CD14-positive monocyte (primary cell): ENCODE measurements at regions not wholly inside any gene's neighbourhood (a gene's known extent, or its start where the extent isn't known, plus 50 kb on each side); places are given as distances from the start of the nearest gene placed in this dataset.

Experiments
- DNase-seq, 3 donors: peaks; one replicate each; pipeline ENCODE4 v3.0.0-alpha.2; 2011 to 2022
- H2AFZ ChIP-seq: 2 replicates; pipeline ENCODE4 v1.6.0; 2012; ENCODE audit warnings: mild to moderate bottlenecking, low read depth, low read length, inconsistent platforms; ENCODE audit not compliant: insufficient read depth, poor library complexity, severe bottlenecking
- H3K27ac ChIP-seq, 2 donors: 1 replicate in 1 of 2; 2 replicates in 1 of 2; pipeline ENCODE4 v1.5.1; 2012 to 2013; ENCODE audit warnings: low read length in 2 of 2, control low read depth in 1 of 2, inconsistent platforms in 1 of 2, low read depth in 1 of 2, mild to moderate bottlenecking in 1 of 2
- H3K27me3 ChIP-seq, 2 donors: one replicate each; pipeline versions ENCODE4 v1.6.0 to v1.6.1; 2011 to 2013; ENCODE audit warnings: low read length in 2 of 2; ENCODE audit not compliant: control insufficient read depth in 2 of 2, insufficient read depth in 2 of 2
- H3K36me3 ChIP-seq, 2 donors: replicated peaks in 1 of 2; 1 replicate in 1 of 2; 2 replicates in 1 of 2; pipeline versions ENCODE4 v1.5.1 to v1.6.1; 2012 to 2013; ENCODE audit warnings: low read length in 2 of 2, control low read depth in 1 of 2, inconsistent platforms in 1 of 2, mild to moderate bottlenecking in 1 of 2; ENCODE audit not compliant: insufficient read depth in 2 of 2, control insufficient read depth in 1 of 2
- H3K4me1 ChIP-seq, 2 donors: 1 replicate in 1 of 2; 2 replicates in 1 of 2; pipeline versions ENCODE4 v1.5.1 to v1.6.1; 2012 to 2013; ENCODE audit warnings: low read length in 2 of 2, control low read depth in 1 of 2, inconsistent platforms in 1 of 2, mild to moderate bottlenecking in 1 of 2, moderate library complexity in 1 of 2; ENCODE audit not compliant: insufficient read depth in 2 of 2, control insufficient read depth in 1 of 2
- H3K4me2 ChIP-seq: replicated peaks from 2 replicates; pipeline ENCODE3; 2012; ENCODE audit warnings: low read length, moderate library complexity, mild to moderate bottlenecking; ENCODE audit not compliant: poor library complexity, severe bottlenecking; ENCODE audit errors: extremely low read depth
- H3K4me3 ChIP-seq, 3 experiments: fragments of 200-600 bp in 1 of 3; sonication (generic) in 1 of 3; replicated peaks in 1 of 3; 1 replicate in 2 of 3; 2 replicates in 1 of 3; pipeline ENCODE4 v1.5.1; 2011 to 2013; ENCODE audit warnings: low read length in 3 of 3, mild to moderate bottlenecking in 3 of 3, control low read depth in 2 of 3, low read depth in 2 of 3, inconsistent platforms in 1 of 3, moderate library complexity in 1 of 3
- H3K79me2 ChIP-seq: 2 replicates; pipeline ENCODE4 v1.6.0; 2012; ENCODE audit warnings: mild to moderate bottlenecking, control low read depth, inconsistent platforms, low read length, moderate library complexity; ENCODE audit not compliant: insufficient read depth
- H3K9ac ChIP-seq: 2 replicates; pipeline ENCODE4 v1.6.0; 2017; ENCODE audit warnings: low read length, mild to moderate bottlenecking; ENCODE audit not compliant: insufficient read depth, poor library complexity, severe bottlenecking
- H3K9me3 ChIP-seq, 2 donors: replicated peaks in 1 of 2; 1 replicate in 1 of 2; 2 replicates in 1 of 2; pipeline versions ENCODE4 v1.5.1 to v1.6.1; 2012 to 2013; ENCODE audit warnings: low read length in 2 of 2, control low read depth in 1 of 2; ENCODE audit not compliant: control insufficient read depth in 1 of 2, insufficient read depth in 1 of 2
- H4K20me1 ChIP-seq: 2 replicates; pipeline ENCODE4 v1.6.0; 2012; ENCODE audit warnings: mild to moderate bottlenecking, low read length, control low read depth, moderate library complexity; ENCODE audit not compliant: insufficient read depth
- H3K27ac Mint-ChIP-seq, 7 donors: one replicate each; pipeline ENCODE4 v1.8.0; 2020; ENCODE audit warnings: mild to moderate bottlenecking in 7 of 7, mixed read lengths in 7 of 7, moderate library complexity in 6 of 7, inconsistent platforms in 2 of 7
- H3K27me3 Mint-ChIP-seq, 3 donors: one replicate each; pipeline ENCODE4 v1.8.0; 2021 to 2022; ENCODE audit warnings: low read depth in 3 of 3, mild to moderate bottlenecking in 3 of 3, mixed read lengths in 3 of 3, moderate library complexity in 3 of 3, inconsistent platforms in 1 of 3
- H3K36me3 Mint-ChIP-seq, 2 donors: one replicate each; pipeline ENCODE4 v1.8.0; 2020; ENCODE audit warnings: mixed read lengths in 2 of 2, inconsistent platforms in 1 of 2, mild to moderate bottlenecking in 1 of 2
- H3K4me1 Mint-ChIP-seq: one replicate; pipeline ENCODE4 v1.8.0; 2020; ENCODE audit warnings: mild to moderate bottlenecking, mixed read lengths
- H3K4me3 Mint-ChIP-seq, 2 donors: one replicate each; pipeline ENCODE4 v1.8.0; 2020; ENCODE audit warnings: mild to moderate bottlenecking in 2 of 2, mixed read lengths in 2 of 2, moderate library complexity in 1 of 2
- H3K9me3 Mint-ChIP-seq, 7 donors: one replicate each; pipeline ENCODE4 v1.8.0; 2020 to 2022; ENCODE audit warnings: mixed read lengths in 7 of 7, mild to moderate bottlenecking in 6 of 7, moderate library complexity in 6 of 7, inconsistent platforms in 2 of 7
- WGBS: methylation state at CpG from one replicate; pipeline ENCODE4 v1.1.5; 2013; ENCODE audit warnings: missing lambda C conversion rate; ENCODE audit not compliant: insufficient coverage; 5-methylcytosine and 5-hydroxymethylcytosine counted together
- intact Hi-C, 2 donors: fragments of 100-400 bp; cut with micrococcal nuclease; formaldehyde crosslinking; loops; one replicate each; pipeline versions ENCODE4 v1.15.0 to v1.15.1; 2023
- TF ChIP-seq, protein P1 (sequence below): fragments of 200-600 bp; IDR thresholded peaks from one replicate; pipeline ENCODE4 v1.8.0; 2022; ENCODE audit warnings: antibody characterized with exemption, mild to moderate bottlenecking

DNA sequence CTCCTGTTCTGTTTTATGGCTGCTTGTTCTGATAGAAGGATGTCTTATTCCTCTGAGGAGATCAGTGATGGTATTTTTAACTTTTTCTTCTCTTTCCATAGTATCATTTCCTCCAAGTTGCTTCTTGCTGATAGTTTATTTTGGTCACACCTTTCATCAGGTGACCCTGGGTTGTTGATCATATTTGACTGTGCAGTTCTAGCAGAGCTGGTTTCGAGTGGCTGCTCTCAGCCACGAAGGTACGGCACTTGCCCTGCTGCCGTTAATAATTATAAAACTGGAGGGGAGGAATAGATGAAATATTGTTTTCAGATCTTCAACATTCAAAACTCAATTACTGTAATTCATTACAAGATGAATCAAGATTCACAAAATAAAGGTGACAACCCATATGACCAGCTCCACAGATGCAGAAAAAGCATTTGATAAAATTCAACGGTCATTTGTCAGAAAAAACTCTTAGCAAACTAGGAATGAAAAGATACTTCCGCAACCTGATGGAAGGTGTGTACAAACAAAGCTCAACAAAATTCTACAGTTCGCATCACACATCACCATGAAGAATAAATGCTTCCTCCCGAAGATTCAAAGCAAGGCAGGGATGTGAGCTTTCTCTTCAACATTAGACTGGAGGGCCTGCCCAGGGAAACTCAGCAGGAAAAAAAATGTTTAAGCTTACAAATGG is 59.2 kb upstream of the RTL6 start:
- Histone ChIP-seq H3K79me2 (no peaks in the 10 kb centered on the region), H3K4me1 (no peaks in the 10 kb centered on the region), H4K20me1 (no peaks in the 10 kb centered on the region), H2AFZ (no peak overlapping the region), H3K9ac (no peak overlapping the region), H3K4me3 (no peak overlapping the region), H3K27me3 (peaks cover 0 to 6% of the 10 kb centered on the region in 2 donors), H3K36me3 (no peaks in the 10 kb centered on the region), H3K4me2 (no peak overlapping the region), H3K27ac (no peak overlapping the region), H3K9me3 (no peaks in the 10 kb centered on the region)
- no peak overlapping the region for H3K4me3 Mint-ChIP-seq
- whole genome bisulfite sequencing: no CpG with 5 or more reads among the region's 8 CpGs
- intact Hi-C loops: loop anchor here in 1 of 2 donors (5.0 kb wide), 1 partner anchor 65 kb away; no protein-coding TSS in a partner anchor
- peak overlapping the region in 2 of 7 donors; percentile 61 to 70 for H3K27ac Mint-ChIP-seq
- peaks cover 0 to 7% (median 2%) of the 10 kb centered on the region in 7 donors for H3K9me3 Mint-ChIP-seq
- no peak for DNase-seq
- TF ChIP-seq, protein P1, sequence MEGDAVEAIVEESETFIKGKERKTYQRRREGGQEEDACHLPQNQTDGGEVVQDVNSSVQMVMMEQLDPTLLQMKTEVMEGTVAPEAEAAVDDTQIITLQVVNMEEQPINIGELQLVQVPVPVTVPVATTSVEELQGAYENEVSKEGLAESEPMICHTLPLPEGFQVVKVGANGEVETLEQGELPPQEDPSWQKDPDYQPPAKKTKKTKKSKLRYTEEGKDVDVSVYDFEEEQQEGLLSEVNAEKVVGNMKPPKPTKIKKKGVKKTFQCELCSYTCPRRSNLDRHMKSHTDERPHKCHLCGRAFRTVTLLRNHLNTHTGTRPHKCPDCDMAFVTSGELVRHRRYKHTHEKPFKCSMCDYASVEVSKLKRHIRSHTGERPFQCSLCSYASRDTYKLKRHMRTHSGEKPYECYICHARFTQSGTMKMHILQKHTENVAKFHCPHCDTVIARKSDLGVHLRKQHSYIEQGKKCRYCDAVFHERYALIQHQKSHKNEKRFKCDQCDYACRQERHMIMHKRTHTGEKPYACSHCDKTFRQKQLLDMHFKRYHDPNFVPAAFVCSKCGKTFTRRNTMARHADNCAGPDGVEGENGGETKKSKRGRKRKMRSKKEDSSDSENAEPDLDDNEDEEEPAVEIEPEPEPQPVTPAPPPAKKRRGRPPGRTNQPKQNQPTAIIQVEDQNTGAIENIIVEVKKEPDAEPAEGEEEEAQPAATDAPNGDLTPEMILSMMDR: no peak
- no peaks in the 10 kb centered on the region for H3K4me1 Mint-ChIP-seq
- H3K27me3 Mint-ChIP-seq: peaks cover 14 to 21% (median 16%) of the 10 kb centered on the region in 3 donors
- H3K36me3 Mint-ChIP-seq: no peaks in the 10 kb centered on the region

DNA sequence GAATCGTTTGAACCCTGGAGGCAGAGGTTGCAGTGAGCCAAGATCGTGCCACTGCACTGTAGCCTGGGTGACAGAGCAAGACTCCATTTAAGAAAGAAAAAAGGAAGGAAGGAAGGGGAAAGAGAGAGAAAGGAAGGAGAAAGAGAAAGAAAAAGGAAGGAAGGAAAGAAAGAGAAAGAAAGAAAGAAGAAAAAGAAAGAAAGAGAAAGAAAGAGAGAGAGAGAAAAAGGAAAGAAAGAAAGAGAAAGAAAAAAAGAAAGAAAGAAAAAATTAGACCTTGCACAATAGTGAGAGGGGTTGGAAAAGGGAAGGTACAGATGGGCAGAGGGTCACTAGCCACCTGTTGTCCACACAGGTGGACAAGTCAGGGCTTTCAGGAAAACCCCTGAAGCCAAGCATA is 57.6 kb upstream of the RTL6 start:
- peaks cover 11% of the 10 kb centered on the region for H3K4me1 Mint-ChIP-seq
- H3K9me3 ChIP-seq: no peaks in the 10 kb centered on the region
- TF ChIP-seq, protein P1: no peak
- no peak for DNase-seq
- 96% methylated on average over 2 of the region's 2 CpGs for WGBS
- H4K20me1 ChIP-seq: no peaks in the 10 kb centered on the region
- no peaks in the 10 kb centered on the region for H3K79me2 ChIP-seq
- H3K27ac ChIP-seq: no peak overlapping the region
- no peak overlapping the region for H3K9ac ChIP-seq
- H3K4me1 ChIP-seq: peaks cover 5 to 8% of the 10 kb centered on the region in 2 donors
- peak overlapping the region in 1 of 2 donors; percentile 9 for H3K4me3 Mint-ChIP-seq
- H3K4me3 ChIP-seq: no peak overlapping the region
- H3K36me3 ChIP-seq: no peaks in the 10 kb centered on the region
- H3K27me3 Mint-ChIP-seq: peaks cover 10 to 16% (median 15%) of the 10 kb centered on the region in 3 donors
- intact Hi-C loops: loop anchor here in 1 of 2 donors (5.0 kb wide), 1 partner anchor 63 kb away; no protein-coding TSS in a partner anchor
- no peaks in the 10 kb centered on the region for H3K36me3 Mint-ChIP-seq
- no peak overlapping the region for H2AFZ ChIP-seq
- peaks cover 0 to 5% (median 2%) of the 10 kb centered on the region in 7 donors for H3K9me3 Mint-ChIP-seq
- no peak overlapping the region for H3K4me2 ChIP-seq
- H3K27me3 ChIP-seq: peaks cover 0 to 3% of the 10 kb centered on the region in 2 donors
- H3K27ac Mint-ChIP-seq: peak overlapping the region in 1 of 7 donors; percentile 66
